ENCODE measurements at regions not wholly inside any gene's neighbourhood (a gene's known extent, or its start where the extent isn't known, plus 50 kb on each side); places are given as distances from the start of the nearest gene placed in this dataset.
"Not testable (repeated sequence)": the region's sequence is repeated elsewhere in the genome, so short reads cannot be mapped to it uniquely, and the experiment has no call there.

DNA sequence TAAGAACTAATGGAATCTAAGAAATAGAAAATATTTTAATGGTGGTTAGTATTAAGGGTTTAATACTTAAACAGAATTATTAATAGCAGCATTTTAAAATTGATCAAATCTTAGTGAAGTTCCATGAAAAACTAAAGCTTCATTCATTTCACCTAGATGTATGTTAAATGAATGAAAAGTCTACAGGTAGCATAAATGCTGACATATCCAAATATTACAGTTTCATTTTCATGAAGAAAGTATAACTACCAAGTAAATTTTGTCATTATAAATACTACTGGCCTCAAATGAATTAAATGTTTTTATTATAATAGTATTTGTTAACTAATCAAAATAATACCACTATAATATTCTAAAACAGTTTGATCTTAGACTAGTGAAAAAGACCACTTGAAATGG lies 403.3 kb downstream of the LIG4 start:
- no peak overlapping the region for H3K27ac ChIP-seq (ENCODE audit: low read depth, low read length)

DNA sequence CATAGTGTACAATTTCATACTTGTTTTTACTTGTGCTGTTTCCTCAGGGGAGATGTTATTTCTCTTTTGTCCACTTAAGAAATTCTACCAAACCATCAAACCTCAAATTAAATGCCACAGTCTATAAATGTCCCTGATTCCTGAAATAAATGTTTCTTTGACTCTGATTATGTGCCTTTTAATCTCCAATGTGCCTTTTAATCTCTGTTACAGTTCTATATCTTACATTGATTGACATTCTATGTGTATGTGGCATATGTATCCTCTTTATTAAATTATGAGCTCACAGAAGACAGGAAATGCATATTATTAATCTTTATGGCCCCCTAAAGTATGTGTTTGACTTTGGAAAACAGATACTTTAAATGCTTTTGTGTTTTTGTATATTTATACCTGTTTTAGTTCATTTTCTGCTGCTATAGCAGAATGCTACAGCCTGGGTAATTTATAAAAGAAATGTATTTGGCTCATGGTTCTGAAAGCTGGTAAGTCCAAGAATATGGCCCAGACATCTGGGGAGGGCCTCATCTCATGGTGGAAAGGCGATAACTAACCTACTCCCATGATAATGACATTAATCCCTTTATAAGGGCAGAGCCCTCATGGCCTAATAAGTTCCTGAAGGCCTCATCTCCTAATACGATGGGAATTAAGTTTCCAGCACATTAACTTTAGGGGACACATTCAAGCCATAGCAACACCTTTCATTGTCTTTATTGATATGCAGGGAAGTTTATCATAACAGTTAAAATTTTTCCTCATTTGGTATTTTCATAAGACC lies 403.9 kb downstream of the LIG4 start:
- no peak overlapping the region for H3K27ac ChIP-seq (ENCODE audit: low read depth, low read length)
- 73 to 79% (median 73%) methylated on average over 2 of the region's 2 CpGs for WGBS, 3 donors

DNA sequence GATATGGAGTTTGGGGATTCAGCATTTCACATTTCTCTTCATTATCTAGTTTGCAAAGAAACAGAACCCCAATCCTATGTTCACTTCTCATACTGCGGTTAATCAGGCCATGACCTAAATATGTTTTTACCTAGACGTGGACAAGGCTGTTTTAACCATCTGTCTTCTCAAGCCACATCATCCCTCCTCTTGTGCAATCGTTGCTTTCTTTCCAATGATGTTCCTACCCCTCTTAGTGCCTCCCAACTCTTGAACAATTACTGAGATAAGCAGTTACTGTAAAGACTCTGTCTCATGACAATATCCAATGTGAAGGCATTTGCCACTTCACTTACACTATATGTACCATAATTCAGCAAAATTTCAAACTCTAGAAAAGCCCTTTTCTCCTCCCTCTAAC lies 406.2 kb downstream of the LIG4 start:
- H3K27ac ChIP-seq (ENCODE audit: low read depth, low read length): no peak overlapping the region
- WGBS, 3 donors: 73 to 83% (median 78%) methylated on average over 3 of the region's 3 CpGs

DNA sequence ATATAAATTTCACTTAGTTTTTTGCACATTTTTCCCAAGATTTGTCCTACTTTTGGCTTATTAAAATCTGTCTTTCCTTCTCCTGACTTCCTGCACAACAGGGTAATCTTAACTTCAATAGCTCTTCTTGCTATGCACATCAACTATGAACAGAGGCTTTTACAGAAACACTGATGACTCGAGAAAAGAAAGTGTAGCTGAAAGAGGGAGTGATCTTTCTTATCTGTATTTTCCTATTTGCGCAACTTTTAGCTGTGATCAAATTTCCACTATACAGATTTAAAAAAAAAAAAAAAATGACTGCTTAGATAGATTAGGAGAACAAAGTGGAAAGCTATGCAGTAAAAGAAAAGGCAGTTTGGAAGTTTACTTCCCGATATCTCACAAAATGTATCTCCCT lies 406.9 kb downstream of the LIG4 start:
- WGBS, 3 donors: 66 to 76% (median 69%) methylated on average over 3 of the region's 3 CpGs
- no peak overlapping the region for H3K27ac ChIP-seq (ENCODE audit: low read depth, low read length)

DNA sequence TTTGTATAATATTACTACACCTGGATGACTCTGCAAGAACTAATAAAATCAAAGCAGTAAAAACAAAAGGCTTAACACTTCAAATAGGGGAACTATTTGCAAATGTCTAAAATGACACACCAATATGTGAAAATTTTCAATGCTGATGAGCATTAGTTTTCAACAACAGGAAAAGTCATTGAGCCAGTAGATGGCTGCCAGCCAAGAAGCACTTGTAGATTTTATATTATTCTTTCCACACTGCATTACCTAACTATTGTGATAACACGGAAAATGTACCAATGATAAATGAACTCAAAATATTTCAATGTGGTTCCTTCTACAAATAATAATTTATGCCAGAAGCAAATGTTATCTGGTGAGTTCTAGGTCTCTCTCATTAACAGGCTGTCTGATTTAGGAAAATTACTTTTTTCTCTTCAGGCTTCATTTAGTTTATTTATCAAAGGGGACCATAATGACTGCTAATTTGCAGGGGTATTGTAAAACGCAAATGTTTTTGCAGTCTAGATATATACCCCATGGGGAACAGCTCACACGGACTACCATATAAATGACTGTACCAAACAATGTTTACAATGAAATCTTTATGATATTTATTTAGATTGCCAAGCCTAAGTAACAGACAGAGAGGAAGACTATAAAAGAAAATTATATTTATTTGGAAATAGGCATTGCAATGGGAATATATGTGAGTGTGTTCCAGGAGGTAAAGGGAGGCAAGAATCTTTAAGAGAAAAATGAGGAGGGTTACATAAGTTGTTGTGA lies 407.8 kb downstream of the LIG4 start:
- 24 to 55% (median 41%) methylated on average over 3 of the region's 3 CpGs for WGBS, 3 donors
- no peak overlapping the region for H3K27ac ChIP-seq (ENCODE audit: low read depth, low read length)

DNA sequence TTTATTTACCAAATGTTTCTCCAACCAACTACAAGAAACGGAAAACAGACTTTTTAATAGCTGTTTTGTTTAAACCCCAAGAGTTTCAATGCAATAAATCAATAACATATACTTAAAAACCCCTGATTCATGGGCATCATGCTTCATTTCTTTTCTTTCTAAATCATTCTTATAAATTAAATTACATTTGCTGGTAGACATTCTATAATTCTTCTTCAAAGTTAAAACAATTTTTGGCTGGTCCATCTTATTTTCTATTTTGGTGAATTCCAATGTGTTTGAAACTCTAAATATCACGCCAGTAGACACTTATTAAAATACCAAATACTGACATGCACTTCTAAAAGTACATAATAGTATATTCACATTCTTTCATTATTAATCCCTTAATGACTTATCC lies 408.6 kb downstream of the LIG4 start:
- no peak overlapping the region for H3K27ac ChIP-seq (ENCODE audit: low read depth, low read length)
- WGBS, 3 donors: 71 to 80% (median 76%) methylated on average over 2 of the region's 2 CpGs

DNA sequence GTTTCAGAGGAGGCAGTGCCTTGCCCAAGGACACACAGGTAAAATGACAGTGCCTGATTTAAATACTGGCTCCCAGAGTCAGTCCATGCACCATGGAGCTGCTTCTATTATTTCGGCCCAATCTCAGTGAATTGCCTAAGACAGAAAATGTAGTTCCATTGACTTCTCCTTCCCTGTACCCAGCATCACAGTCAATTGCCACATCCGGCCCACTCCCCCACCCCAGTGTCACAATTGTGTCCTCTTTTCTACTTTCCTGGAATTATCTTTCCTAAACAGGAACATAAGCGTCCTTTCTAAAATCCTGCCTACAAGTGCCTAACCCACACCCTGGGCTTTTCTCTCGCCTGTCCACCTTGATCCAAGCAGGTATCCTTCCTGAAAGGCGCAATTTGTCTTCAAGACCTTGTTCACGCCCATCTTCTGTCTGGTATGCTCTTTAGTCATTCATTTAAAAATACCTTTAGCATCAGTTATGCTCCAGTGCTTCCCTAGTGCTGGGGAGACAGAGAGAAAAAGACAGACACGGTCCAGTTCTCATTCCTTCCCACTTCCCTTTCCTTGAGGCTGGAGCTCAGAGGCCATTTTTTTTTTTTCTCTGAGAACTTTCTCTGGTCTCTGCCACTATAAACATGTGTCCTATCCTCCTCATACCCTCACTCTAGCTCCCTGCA lies 411.4 kb downstream of the LIG4 start:
- H3K27ac ChIP-seq (ENCODE audit: low read depth, low read length): no peak overlapping the region
- 75 to 88% (median 83%) methylated on average over 7 of the region's 7 CpGs for WGBS, 3 donors

DNA sequence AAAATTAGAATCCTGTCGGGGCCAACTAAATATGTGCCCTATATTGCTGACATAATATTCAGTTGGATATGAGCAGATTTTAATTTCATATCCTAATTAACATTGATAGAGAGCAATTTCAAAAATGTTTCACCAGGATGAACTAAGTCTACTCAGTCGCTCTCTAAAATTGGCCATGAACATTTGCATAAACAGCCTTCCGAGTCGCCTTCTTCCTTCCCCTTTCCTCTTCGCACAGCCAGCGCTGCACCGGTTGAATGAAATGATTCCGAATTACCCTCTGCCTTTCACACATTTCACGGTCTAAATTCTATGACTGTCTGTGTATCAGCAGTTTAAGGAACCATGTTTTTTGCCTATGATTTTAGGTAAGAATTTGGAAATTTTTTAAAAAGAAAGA lies 413.7 kb downstream of the LIG4 start:
- H3K27ac ChIP-seq (ENCODE audit: low read depth, low read length): no peak overlapping the region
- 74 to 85% (median 78%) methylated on average over 9 of the region's 9 CpGs for WGBS, 3 donors

DNA sequence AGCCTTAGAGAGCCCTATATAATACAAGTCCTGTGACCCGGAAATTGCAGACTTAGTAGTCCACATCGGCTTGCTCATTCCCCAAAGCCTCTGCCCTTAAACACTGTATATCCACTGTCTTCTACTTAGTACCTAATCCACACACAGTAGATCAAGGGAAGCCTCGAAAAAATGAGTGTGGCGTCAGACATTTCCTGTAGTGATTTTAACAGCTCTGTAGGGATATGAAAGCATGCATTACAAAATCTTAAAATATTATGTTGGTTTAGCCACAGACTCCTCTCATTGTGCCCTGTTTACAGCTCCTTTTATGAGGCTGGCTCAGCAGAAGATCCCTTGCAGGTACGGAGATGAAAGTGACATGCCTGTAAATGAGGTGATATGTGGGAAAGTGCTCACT lies 416.3 kb downstream of the LIG4 start:
- H3K27ac ChIP-seq (ENCODE audit: low read depth, low read length): no peak overlapping the region
- WGBS, 3 donors: 36 to 44% (median 44%) methylated on average over 5 of the region's 5 CpGs

DNA sequence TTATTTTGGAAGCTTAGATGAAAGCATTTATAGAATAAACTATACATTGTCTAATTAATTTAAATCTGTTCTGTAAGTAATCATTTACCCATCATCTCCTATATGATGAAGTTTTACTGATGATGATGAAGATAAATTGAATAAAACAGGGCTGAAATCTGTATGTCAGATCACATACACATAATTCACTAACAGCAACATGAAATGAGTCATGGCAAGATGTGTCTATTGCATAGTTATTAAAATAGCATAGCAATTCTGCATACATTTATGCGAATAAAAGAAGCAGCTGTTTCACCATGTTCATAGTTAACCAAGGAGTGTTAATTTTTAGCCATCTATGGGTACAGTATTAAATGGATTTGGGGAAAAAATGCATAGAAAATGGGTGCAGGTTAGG lies 424.9 kb downstream of the LIG4 start:
- no peak overlapping the region for H3K27ac ChIP-seq (ENCODE audit: low read depth, low read length)
- 67 to 86% (median 85%) methylated on average over 1 of the region's 1 CpG for WGBS, 3 donors

DNA sequence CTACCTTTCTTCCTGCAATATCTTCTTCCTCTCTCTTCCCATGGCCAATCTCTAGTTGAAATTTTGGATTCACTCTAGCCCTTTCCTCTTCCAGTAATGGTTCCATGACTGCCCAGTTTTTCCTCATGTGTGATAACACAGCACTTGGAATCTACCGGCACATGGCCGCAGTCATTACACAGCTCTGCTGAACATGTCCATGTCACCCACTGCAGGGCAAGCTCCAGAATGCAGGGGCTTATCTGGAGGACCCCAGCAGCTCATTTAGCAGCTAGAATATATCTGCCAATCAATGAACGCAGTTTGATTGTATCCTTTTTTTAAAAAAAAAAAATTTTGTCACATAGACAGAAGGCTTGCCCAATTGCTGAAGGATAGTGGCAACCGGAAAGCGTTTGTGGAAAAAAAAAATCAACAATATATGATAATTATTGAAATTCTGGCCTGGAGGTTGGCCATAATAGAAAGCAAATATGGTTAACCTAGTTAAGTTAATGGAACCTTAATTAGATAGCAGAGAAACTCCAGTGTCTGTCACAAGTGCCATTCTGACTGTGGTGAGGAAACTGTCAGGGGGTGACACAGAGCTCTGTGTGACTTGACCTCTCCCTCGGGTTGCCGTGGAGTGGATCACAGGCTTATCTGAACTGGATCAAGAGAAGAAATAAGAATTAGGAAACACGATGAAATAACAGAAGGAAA lies 426.7 kb downstream of the LIG4 start:
- 76 to 85% (median 83%) methylated on average over 8 of the region's 8 CpGs for WGBS, 3 donors
- H3K27ac ChIP-seq (ENCODE audit: low read depth, low read length): no peak overlapping the region

DNA sequence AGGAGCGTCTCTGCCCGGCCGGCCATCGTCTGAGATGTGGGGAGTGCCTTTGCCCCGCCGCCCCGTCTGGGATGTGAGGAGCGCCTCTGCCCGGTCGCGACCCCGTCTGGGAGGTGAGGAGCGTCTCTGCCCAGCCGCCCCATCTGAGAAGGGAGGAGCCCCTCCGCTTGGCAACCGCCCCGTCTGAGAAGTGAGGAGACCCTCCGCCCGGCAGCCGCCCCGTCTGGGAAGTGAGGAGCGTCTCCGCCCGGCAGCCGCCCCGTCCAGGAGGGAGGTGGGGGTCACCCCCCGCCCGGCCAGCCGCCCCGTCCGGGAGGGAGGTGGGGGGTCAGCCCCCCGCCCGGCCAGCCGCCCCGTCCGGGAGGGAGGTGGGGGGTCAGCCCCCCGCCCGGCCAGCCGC lies 432.7 kb downstream of the LIG4 start:
- 94 to 96% (median 95%) methylated on average over 12 to 33 of the region's 39 CpGs for WGBS, 3 donors

DNA sequence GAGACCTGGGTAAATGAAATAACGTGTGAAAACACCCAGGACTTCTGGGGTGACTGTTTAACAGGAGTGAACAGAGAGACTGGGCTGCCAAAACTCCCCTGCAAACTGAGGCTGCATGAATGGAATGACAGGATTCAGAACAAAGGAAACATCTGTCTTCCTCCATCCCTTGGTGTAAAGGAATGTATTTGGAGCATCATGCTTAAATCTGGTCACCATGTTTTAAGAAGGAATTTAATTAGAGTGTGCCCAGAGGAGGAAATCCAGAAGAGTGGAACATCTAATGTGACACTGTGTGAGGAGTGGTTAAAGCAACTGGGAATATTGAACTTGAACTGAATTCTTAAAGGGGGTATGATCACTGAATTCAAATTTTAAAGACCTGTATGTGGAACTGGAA lies 437.2 kb downstream of the LIG4 start:
- WGBS, 3 donors: 54 to 67% (median 58%) methylated on average over 1 of the region's 1 CpG
- no peak overlapping the region for H3K27ac ChIP-seq (ENCODE audit: low read depth, low read length)

More for the DNA sequence above, 432.7 kb downstream of the LIG4 start:
- not testable (repeated sequence) for H3K27ac ChIP-seq (ENCODE audit: low read depth, low read length)

DNA sequence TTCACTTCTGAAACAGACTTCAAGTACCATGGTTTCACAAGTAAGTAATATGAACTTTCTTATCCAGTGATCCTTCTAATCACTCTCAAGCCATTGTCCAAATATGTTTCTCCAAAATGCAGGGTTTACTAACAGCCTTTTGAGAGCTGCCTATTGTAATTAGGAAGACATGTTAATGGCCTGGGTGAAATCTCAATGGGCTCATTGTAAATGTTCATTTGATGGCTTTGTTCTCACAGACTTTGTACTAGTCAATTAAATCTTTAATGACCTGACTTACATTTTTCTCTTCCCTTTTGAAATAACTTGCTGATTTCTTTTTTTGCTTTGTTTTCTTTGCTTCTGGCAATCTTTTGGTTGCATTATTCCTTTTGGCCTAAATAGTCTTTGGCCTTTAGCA lies 444.8 kb downstream of the LIG4 start:
- no peak overlapping the region for H3K27ac ChIP-seq (ENCODE audit: low read depth, low read length)

DNA sequence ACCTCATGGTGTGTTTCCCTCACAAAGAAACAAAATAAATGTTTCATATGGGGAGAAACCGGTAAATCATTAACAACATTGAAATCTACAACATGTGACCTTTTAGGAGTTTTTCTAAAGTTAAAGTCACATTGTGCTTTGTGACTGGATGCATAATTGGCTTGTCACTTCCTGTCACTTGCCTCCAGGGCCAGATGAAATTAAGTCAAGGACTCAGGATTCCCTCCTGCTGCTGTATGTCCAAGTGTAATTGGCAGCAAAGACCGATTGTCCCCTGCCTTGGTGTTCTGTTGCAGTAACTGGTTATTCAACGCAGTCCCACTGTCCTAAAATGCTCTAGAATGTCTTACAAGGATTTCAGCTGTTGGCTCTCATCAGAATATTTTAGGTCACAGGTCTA lies 448.2 kb downstream of the LIG4 start:
- 36 to 82% (median 73%) methylated on average over 3 of the region's 3 CpGs for WGBS, 3 donors

DNA sequence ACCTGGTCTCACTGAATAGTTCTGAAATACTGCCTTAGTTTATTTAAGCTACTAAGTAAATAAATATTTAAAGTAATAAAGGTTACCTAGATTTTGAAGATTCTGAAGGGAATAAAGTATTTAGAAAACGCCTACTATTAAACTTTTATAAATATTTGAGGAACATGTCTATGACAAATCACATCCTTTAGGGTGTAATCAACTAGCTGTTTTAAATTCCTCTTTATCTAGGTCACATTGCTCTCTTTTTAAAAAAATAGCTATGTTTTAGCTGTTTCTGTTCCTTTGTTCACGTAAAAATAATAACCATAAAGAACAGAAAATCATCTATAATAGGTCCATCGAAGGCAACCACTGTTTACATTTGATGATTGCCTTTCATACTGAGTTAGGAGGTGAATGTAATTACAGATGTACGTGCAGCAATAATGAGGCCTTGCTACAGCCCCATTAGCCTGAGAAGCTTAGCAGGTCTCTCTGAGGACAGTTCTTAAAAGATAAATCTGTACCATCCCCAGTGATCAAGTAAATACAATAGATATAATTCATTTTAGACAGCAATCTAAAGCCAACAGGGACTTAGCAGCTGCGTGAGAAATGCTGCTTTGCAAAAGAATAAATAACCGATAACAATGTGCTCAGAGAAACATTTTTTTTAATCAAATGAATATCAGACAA lies 449.5 kb downstream of the LIG4 start:
- WGBS, 3 donors: 51 to 58% (median 56%) methylated on average over 6 of the region's 6 CpGs

More for the DNA sequence above, 448.2 kb downstream of the LIG4 start:
- H3K27ac ChIP-seq (ENCODE audit: low read depth, low read length): no peak overlapping the region

DNA sequence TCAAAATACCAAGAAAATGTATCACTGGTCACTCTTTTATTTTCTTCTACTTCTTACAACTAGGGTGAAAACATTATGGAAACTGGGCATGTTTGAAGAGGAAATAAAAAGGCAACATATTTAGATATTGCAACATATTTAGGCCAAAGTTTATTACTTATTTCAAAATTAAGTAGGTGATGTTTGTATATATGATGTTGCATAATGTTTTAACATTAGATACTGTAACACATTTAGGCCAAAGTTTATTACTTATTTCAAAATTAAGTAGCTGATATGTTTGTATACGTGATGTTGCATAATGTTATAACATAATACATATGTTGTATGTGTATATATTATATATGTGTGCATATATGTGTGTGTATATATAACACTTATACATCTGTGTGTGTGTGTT lies 451.3 kb downstream of the LIG4 start:
- WGBS, 3 donors: 37 to 94% (median 39%) methylated on average over 1 of the region's 1 CpG
- no peak overlapping the region for H3K27ac ChIP-seq (ENCODE audit: low read depth, low read length)

More for the DNA sequence above, 449.5 kb downstream of the LIG4 start:
- no peak overlapping the region for H3K27ac ChIP-seq (ENCODE audit: low read depth, low read length)

DNA sequence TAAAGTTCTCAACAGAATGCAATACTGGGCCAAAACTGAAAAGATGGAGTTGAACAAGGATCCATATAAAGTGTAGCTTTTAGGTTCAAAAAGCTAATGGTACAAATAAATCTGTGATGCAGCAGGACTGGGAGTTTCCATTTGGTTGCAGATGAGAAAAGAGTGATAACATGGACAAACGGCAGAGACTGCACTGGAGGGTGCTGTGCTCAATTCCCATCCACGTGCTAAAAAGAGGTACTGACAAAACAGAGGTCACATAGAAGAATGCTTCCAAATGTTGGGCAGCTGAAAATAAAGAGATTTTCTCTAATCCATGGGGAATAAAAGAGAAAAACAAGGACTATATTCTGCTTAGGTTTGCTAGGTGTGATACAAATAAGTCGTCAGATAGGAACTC lies 461.6 kb downstream of the LIG4 start:
- WGBS, 3 donors: 48 to 49% (median 48%) methylated on average over 3 of the region's 3 CpGs
- H3K27ac ChIP-seq (ENCODE audit: low read depth, low read length): no peak overlapping the region

Data from adipose tissue (tissue), 3 donors.